SU-DHL-6 (cell line): ENCODE measurements at regions not wholly inside any gene's neighbourhood (a gene's known extent, or its start where the extent isn't known, plus 50 kb on each side); places are given as distances from the start of the nearest gene placed in this dataset.

Source experiments
- H2AFZ ChIP-seq: fragments of 200-600 bp; sonication (generic); 2 replicates; pipeline ENCODE4 v1.6.1; 2014; ENCODE audit warnings: low read depth, mild to moderate bottlenecking, moderate library complexity, mixed read lengths, antibody characterized with exemption, low read length; ENCODE audit not compliant: severe bottlenecking
- H3F3A ChIP-seq: fragments of 200-600 bp; shearing (Covaris generic); 2 replicates; pipeline ENCODE4 v1.6.0; 2016; ENCODE audit warnings: antibody characterized with exemption, mild to moderate bottlenecking; ENCODE audit not compliant: insufficient read depth
- H3K27ac ChIP-seq: fragments of 200-600 bp; sonication (generic); 2 replicates; pipeline ENCODE4 v1.5.1; 2016; ENCODE audit warnings: low read depth, mild to moderate bottlenecking, low read length, moderate library complexity, mixed read lengths
- H3K27me3 ChIP-seq: fragments of 200-600 bp; sonication (generic), shearing (Covaris generic); 2 replicates; pipeline ENCODE4 v1.6.0; 2014; ENCODE audit warnings: mild to moderate bottlenecking, low read length
- H3K36me3 ChIP-seq: fragments of 200-600 bp; sonication (generic); 2 replicates; pipeline ENCODE4 v1.6.1; 2014; ENCODE audit warnings: mild to moderate bottlenecking, low read length, mixed read lengths
- H3K4me2 ChIP-seq: fragments of 300-600, 200-600 bp; shearing (Covaris generic), sonication (generic); 2 replicates; pipeline ENCODE4 v1.6.0; 2014; ENCODE audit warnings: low read length, low read depth, mild to moderate bottlenecking; ENCODE audit not compliant: poor library complexity, severe bottlenecking
- H3K4me3 ChIP-seq: fragments of 200-600 bp; sonication (generic); 2 replicates; pipeline ENCODE4 v1.5.1; 2014; ENCODE audit warnings: antibody characterized with exemption, low read length, mild to moderate bottlenecking, mixed read lengths; ENCODE audit not compliant: insufficient read depth, poor library complexity, severe bottlenecking
- H3K79me2 ChIP-seq: fragments of 200-600 bp; sonication (generic); 2 replicates; pipeline ENCODE4 v1.6.1; 2014; ENCODE audit warnings: mild to moderate bottlenecking, low read length, moderate library complexity; ENCODE audit not compliant: insufficient read depth
- H3K9ac ChIP-seq: fragments of 200-600 bp; sonication (generic); 2 replicates; pipeline ENCODE4 v1.7.0; 2014; ENCODE audit warnings: mild to moderate bottlenecking, low read length
- H3K9me2 ChIP-seq: fragments of 200-600 bp; sonication (generic); replicated peaks from 2 replicates; pipeline ENCODE4 v1.6.1; 2014; ENCODE audit warnings: low read length; ENCODE audit not compliant: insufficient read depth
- H3K9me3 ChIP-seq: fragments of 200-600 bp; sonication (generic); 2 replicates; pipeline ENCODE4 v1.6.1; 2014; ENCODE audit warnings: low read length, mixed read lengths; ENCODE audit not compliant: insufficient read depth
- H4K20me1 ChIP-seq: fragments of 200-600 bp; sonication (generic); 2 replicates; pipeline ENCODE4 v1.6.1; 2014; ENCODE audit warnings: low read depth, mild to moderate bottlenecking, antibody characterized with exemption, low read length, moderate library complexity, mixed read lengths
- CTCF ChIP-seq: fragments of 200-600 bp; sonication (generic); IDR thresholded peaks from one replicate; pipeline ENCODE4 v1.5.1; 2017; ENCODE audit warnings: antibody characterized with exemption, mild to moderate bottlenecking, low read length, moderate library complexity; ENCODE audit not compliant: insufficient read depth, poor library complexity, severe bottlenecking
- EZH2phosphoT487 ChIP-seq: fragments of 200-600 bp; sonication (generic), shearing (Covaris generic); conservative IDR thresholded peaks from 2 replicates; pipeline ENCODE4 v1.6.1; 2018; ENCODE audit warnings: mild to moderate bottlenecking, antibody characterized with exemption, low read length, moderate library complexity, mixed read lengths

GRCh38 chr21:35697321-35697808, 363.0 kb downstream of the SETD4 start:
- Histone ChIP-seq H3K27me3 (no peaks in the 10 kb centered on the region), H3K4me3 (no peak overlapping the region), H3K9me3 (no peaks in the 10 kb centered on the region), H3K36me3 (no peaks in the 10 kb centered on the region), H3K79me2 (no peaks in the 10 kb centered on the region), H2AFZ (no peak overlapping the region), H3K27ac (no peak overlapping the region), H3K9ac (no peak overlapping the region), H3K9me2 (no peaks in the 10 kb centered on the region), H4K20me1 (no peaks in the 10 kb centered on the region), H3F3A (no peaks in the 10 kb centered on the region), H3K4me2 (no peak overlapping the region)
- TF ChIP-seq EZH2phosphoT487 (no peak), CTCF (no peak)

- no peaks in the 10 kb centered on the region for H4K20me1 ChIP-seq
- no peaks in the 10 kb centered on the region for H3K9me3 ChIP-seq
- H3K79me2 ChIP-seq, result no peaks in the 10 kb centered on the region
- no peak overlapping the region for H3K4me2 ChIP-seq
- no peaks in the 10 kb centered on the region for H3K27me3 ChIP-seq
- no peaks in the 10 kb centered on the region for H3K36me3 ChIP-seq
- no peak for TF ChIP-seq CTCF
- no peak for TF ChIP-seq EZH2phosphoT487
- no peak overlapping the region for H3K27ac ChIP-seq
- H3K9me2 ChIP-seq, result no peaks in the 10 kb centered on the region
- no peak overlapping the region for H2AFZ ChIP-seq
- no peak overlapping the region for H3K9ac ChIP-seq
- H3F3A ChIP-seq, result no peaks in the 10 kb centered on the region
- H3K4me3 ChIP-seq, result no peak overlapping the region
Observed at GRCh38 chr21:35696644-35697043, 363.7 kb downstream of the SETD4 start.

- TF ChIP-seq CTCF, result no peak
- no peak for TF ChIP-seq EZH2phosphoT487
- no peaks in the 10 kb centered on the region for H3K9me3 ChIP-seq
- H2AFZ ChIP-seq, result no peak overlapping the region
- no peaks in the 10 kb centered on the region for H3K27me3 ChIP-seq
- H3K4me2 ChIP-seq, result no peak overlapping the region
- H3K9ac ChIP-seq, result no peak overlapping the region
- no peak overlapping the region for H3K27ac ChIP-seq
- no peaks in the 10 kb centered on the region for H4K20me1 ChIP-seq
- H3F3A ChIP-seq, result no peaks in the 10 kb centered on the region
- no peaks in the 10 kb centered on the region for H3K9me2 ChIP-seq
- no peaks in the 10 kb centered on the region for H3K36me3 ChIP-seq
- no peak overlapping the region for H3K4me3 ChIP-seq
- no peaks in the 10 kb centered on the region for H3K79me2 ChIP-seq
Observed at GRCh38 chr21:35692311-35692710, 368.0 kb downstream of the SETD4 start.

GRCh38 chr21:35690436-35690835, 369.9 kb downstream of the SETD4 start:
- Histone ChIP-seq H3K4me3 (no peak overlapping the region), H3K79me2 (no peaks in the 10 kb centered on the region), H4K20me1 (no peaks in the 10 kb centered on the region), H3K9me2 (no peaks in the 10 kb centered on the region), H3K9ac (no peak overlapping the region), H3K4me2 (no peak overlapping the region), H2AFZ (no peak overlapping the region), H3F3A (no peaks in the 10 kb centered on the region), H3K27ac (no peak overlapping the region), H3K9me3 (no peaks in the 10 kb centered on the region), H3K27me3 (no peaks in the 10 kb centered on the region), H3K36me3 (no peaks in the 10 kb centered on the region)
- TF ChIP-seq EZH2phosphoT487, result no peak
- no peak for TF ChIP-seq CTCF
